Skin epidermis (tissue), 12 donors: ENCODE measurements at regions not wholly inside any gene's neighbourhood (a gene's known extent, or its start where the extent isn't known, plus 50 kb on each side); places are given as distances from the start of the nearest gene placed in this dataset.

ENCODE experiments used
- H3K27ac ChIP-seq, 21 experiments: fragments of 200-600 bp; sonication (generic) in 11 of 21; one replicate each; pipeline ENCODE4 v1.5.0; 2020; ENCODE audit warnings: mild to moderate bottlenecking in 3 of 21, inconsistent platforms in 2 of 21, moderate library complexity in 2 of 21
- H3K4me3 ChIP-seq, 7 experiments: fragments of 200-600 bp; sonication (generic) in 2 of 7; one replicate each; pipeline ENCODE4 v1.5.0; 2020; ENCODE audit warnings: inconsistent platforms in 2 of 7, mild to moderate bottlenecking in 2 of 7, moderate library complexity in 1 of 7

GRCh38 chr1:208409176-208409575, 165.0 kb upstream of the PLXNA2 start:
- no peak overlapping the region for H3K27ac ChIP-seq
- no peak overlapping the region for H3K4me3 ChIP-seq

- H3K27ac ChIP-seq, result no peak overlapping the region
- no peak overlapping the region for H3K4me3 ChIP-seq
These were observed 166.2 kb upstream of the PLXNA2 start for GRCh38 chr1:208410409-208410808.

GRCh38 chr1:208413006-208413405, 168.8 kb upstream of the PLXNA2 start:
- Histone ChIP-seq H3K4me3 (no peak overlapping the region), H3K27ac (no peak overlapping the region)

- Histone ChIP-seq H3K4me3 (no peak overlapping the region), H3K27ac (no peak overlapping the region)
These were observed 174.5 kb upstream of the PLXNA2 start for GRCh38 chr1:208418667-208419066.

GRCh38 chr1:208419746-208420420, 175.7 kb upstream of the PLXNA2 start:
- Histone ChIP-seq H3K4me3 (no peak overlapping the region), H3K27ac (no peak overlapping the region)

- no peak overlapping the region for H3K4me3 ChIP-seq
- no peak overlapping the region for H3K27ac ChIP-seq
These were observed 176.5 kb upstream of the PLXNA2 start for GRCh38 chr1:208420696-208421095.

GRCh38 chr1:208421486-208421885, 177.3 kb upstream of the PLXNA2 start:
- H3K27ac ChIP-seq, result no peak overlapping the region
- no peak overlapping the region for H3K4me3 ChIP-seq

GRCh38 chr1:208423526-208423925, 179.3 kb upstream of the PLXNA2 start:
- Histone ChIP-seq H3K27ac (no peak overlapping the region), H3K4me3 (no peak overlapping the region)

GRCh38 chr1:208425096-208425495, 180.9 kb upstream of the PLXNA2 start:
- Histone ChIP-seq H3K4me3 (no peak overlapping the region), H3K27ac (no peak overlapping the region)

GRCh38 chr1:208430220-208430619, 186.0 kb upstream of the PLXNA2 start:
- H3K4me3 ChIP-seq, result no peak overlapping the region

GRCh38 chr1:208431721-208432120, 187.5 kb upstream of the PLXNA2 start:
- H3K27ac ChIP-seq, result peak overlapping the region in 2 of 21 experiments; percentile 51 to 58
- no peak overlapping the region for H3K4me3 ChIP-seq

More at GRCh38 chr1:208430220-208430619, 186.0 kb upstream of the PLXNA2 start:
- no peak overlapping the region for H3K27ac ChIP-seq

- peak overlapping the region in 2 of 21 experiments; percentile 51 to 58 for H3K27ac ChIP-seq
- H3K4me3 ChIP-seq, result no peak overlapping the region
These were observed 188.2 kb upstream of the PLXNA2 start for GRCh38 chr1:208432346-208432745.

- Histone ChIP-seq H3K27ac (peak overlapping the region in 1 of 21 experiments; percentile 58), H3K4me3 (no peak overlapping the region)
These were observed 188.9 kb upstream of the PLXNA2 start for GRCh38 chr1:208433086-208433485.

- H3K27ac ChIP-seq, result no peak overlapping the region
- H3K4me3 ChIP-seq, result no peak overlapping the region
These were observed 189.8 kb upstream of the PLXNA2 start for GRCh38 chr1:208433971-208434370.

- H3K27ac ChIP-seq, result peak overlapping the region in 1 of 21 experiments; percentile 25
These were observed 193.2 kb upstream of the PLXNA2 start for GRCh38 chr1:208437401-208437800.

GRCh38 chr1:208438112-208438699, 194.0 kb upstream of the PLXNA2 start:
- Histone ChIP-seq H3K27ac (no peak overlapping the region), H3K4me3 (no peak overlapping the region)

More at GRCh38 chr1:208437401-208437800, 193.2 kb upstream of the PLXNA2 start:
- H3K4me3 ChIP-seq, result no peak overlapping the region

- Histone ChIP-seq H3K27ac (peak overlapping the region in 1 of 21 experiments; percentile 51), H3K4me3 (no peak overlapping the region)
These were observed 201.6 kb upstream of the PLXNA2 start for GRCh38 chr1:208445758-208446203.

GRCh38 chr1:208446271-208446691, 202.1 kb upstream of the PLXNA2 start:
- peak overlapping the region in 1 of 21 experiments; percentile 35 for H3K27ac ChIP-seq

GRCh38 chr1:208448425-208448824, 204.2 kb upstream of the PLXNA2 start:
- H3K4me3 ChIP-seq, result no peak overlapping the region
- no peak overlapping the region for H3K27ac ChIP-seq

More at GRCh38 chr1:208446271-208446691, 202.1 kb upstream of the PLXNA2 start:
- H3K4me3 ChIP-seq, result no peak overlapping the region

- H3K27ac ChIP-seq, result no peak overlapping the region
These were observed 205.8 kb upstream of the PLXNA2 start for GRCh38 chr1:208449951-208450350.

GRCh38 chr1:208450958-208451357, 206.8 kb upstream of the PLXNA2 start:
- Histone ChIP-seq H3K4me3 (no peak overlapping the region), H3K27ac (no peak overlapping the region)

More at GRCh38 chr1:208449951-208450350, 205.8 kb upstream of the PLXNA2 start:
- H3K4me3 ChIP-seq, result no peak overlapping the region
